GM13976 (cell line): ENCODE measurements at regions not wholly inside any gene's neighbourhood (a gene's known extent, or its start where the extent isn't known, plus 50 kb on each side); places are given as distances from the start of the nearest gene placed in this dataset.

ENCODE experiments used
- DNase-seq: peaks from one replicate; pipeline ENCODE4 v3.0.0; 2012; ENCODE audit warnings: low spot score
- in situ Hi-C: fragments of 300-500 bp; cut with MboI; formaldehyde crosslinking; loops from one replicate; pipeline ENCODE4 v1.12.0; 2022; ENCODE audit warnings: low sequenced_read_pairs, mixed read lengths, inconsistent platforms; ENCODE audit not compliant: unreplicated experiment
- TF ChIP-seq, protein P1 (sequence below): IDR thresholded peaks from 2 replicates; pipeline ENCODE4 v1.5.1; 2012; ENCODE audit warnings: borderline replicate concordance, mild to moderate bottlenecking; ENCODE audit not compliant: insufficient read depth; ENCODE audit errors: extremely low read depth, missing control alignments, control extremely low read depth

DNA sequence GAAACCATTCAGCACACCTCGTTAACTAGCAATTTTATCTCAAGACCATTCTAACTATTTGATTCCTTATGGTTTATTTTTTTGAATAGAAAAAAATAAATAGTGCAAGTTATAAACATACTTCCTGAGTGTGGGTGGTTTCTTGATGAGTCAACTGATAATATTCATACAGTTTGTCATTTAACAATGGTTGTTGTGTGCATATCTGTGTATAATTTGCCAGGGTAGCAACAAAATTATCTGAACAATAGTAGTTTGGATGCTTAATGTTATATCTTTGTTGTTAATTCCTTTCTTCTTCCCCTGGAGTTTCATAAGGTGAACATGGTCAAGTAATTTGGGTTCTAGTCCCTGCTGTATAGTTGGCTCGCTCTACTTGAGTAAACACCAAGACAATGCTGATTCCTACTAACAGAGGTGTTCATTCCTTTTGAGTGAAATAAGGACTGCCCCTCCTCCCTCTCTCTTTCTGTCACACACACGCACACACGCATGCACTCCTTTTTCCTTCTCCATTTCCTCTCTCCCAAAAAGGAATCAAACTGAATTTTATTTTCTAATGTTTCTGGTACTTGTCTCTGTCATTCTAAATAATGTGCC, 938.1 kb upstream of the EPHA7 start:
- in situ Hi-C loops, result no loop called here
- TF ChIP-seq, protein P1, sequence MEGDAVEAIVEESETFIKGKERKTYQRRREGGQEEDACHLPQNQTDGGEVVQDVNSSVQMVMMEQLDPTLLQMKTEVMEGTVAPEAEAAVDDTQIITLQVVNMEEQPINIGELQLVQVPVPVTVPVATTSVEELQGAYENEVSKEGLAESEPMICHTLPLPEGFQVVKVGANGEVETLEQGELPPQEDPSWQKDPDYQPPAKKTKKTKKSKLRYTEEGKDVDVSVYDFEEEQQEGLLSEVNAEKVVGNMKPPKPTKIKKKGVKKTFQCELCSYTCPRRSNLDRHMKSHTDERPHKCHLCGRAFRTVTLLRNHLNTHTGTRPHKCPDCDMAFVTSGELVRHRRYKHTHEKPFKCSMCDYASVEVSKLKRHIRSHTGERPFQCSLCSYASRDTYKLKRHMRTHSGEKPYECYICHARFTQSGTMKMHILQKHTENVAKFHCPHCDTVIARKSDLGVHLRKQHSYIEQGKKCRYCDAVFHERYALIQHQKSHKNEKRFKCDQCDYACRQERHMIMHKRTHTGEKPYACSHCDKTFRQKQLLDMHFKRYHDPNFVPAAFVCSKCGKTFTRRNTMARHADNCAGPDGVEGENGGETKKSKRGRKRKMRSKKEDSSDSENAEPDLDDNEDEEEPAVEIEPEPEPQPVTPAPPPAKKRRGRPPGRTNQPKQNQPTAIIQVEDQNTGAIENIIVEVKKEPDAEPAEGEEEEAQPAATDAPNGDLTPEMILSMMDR, result no peak

DNA sequence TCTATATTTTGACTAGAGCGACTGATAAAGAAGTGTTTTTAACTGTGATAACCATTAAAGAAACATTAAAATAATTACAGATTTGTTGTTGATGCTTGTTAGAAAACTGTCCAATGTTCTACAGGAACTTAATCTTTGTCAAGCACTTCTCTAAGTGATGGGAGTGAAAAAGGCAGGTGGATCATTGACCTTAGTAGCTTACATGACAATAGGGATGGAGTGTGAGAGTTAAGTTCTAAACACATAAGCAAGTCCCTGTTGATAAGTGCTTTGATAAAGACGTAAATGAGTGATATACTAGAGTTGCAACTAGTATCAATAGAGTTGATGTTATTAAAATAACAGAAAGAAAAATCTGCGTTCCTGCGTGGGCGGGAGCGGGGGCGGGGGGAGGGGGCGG, 931.5 kb upstream of the EPHA7 start:
- TF ChIP-seq, protein P1, result no peak
- in situ Hi-C loops, result no loop called here
- DNase-seq, result no peak

More for the DNA sequence above, 938.1 kb upstream of the EPHA7 start:
- no peak for DNase-seq

DNA sequence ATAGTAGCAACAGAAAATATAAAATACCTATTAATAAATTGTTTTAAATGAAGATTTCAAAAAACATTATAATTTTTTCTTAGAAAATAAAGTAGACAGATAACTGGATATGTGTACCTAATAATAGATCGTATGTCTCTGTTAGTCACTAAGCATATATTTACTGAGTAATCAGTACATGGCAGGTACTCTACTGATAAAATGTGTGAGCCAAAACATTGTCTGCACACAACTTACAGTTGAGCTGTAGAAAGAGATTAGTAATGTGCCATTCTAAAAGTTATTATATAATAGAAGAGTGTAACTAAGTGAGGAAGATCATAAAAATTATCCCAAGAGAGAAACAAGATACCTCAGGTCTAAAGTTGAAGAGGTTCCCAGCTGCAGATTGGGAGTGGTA, 929.9 kb upstream of the EPHA7 start:
- in situ Hi-C loops, result no loop called here
- DNase-seq, result no peak

DNA sequence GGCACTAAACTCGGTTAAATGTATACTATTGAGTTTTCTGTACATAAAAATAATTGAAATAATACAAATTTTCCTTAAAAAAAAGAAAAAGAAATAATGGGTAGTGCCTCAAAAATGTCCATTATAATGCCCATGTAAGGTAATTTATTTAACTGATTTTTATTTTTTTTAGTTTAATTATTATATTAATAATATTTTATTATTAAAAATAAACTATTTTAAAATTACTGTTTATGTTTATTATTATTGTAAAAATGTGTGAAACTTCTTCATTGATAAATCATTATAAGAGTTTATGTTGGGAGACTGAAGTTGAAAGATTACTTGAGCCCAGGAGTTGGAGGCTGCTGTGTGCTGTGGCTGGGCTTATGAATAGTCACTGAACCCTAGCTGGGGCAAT, 925.5 kb upstream of the EPHA7 start:
- in situ Hi-C loops, result no loop called here
- no peak for DNase-seq
- TF ChIP-seq, protein P1, result no peak

More for the DNA sequence above, 929.9 kb upstream of the EPHA7 start:
- TF ChIP-seq, protein P1, result no peak

DNA sequence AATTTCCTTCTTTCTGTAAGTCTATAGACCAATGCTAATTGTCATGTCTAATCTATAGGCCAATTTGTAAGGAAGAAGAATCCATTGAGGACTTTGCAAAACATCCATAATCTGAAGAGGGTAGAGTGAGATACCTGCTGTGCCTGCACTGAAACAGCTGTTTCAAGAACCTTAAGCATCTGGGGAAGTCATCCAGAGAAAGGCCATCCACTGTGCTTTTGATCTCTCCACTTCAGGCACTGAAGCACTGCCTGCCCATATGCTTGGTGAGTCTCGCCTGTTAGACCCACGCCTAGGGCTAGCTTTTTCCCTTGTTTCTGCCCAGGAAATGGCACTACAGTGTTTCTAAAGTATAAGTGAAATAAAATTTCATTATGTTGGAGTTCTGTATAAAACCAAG, 921.8 kb upstream of the EPHA7 start:
- no peak for DNase-seq
- in situ Hi-C loops, result no loop called here
- TF ChIP-seq, protein P1, result no peak

DNA sequence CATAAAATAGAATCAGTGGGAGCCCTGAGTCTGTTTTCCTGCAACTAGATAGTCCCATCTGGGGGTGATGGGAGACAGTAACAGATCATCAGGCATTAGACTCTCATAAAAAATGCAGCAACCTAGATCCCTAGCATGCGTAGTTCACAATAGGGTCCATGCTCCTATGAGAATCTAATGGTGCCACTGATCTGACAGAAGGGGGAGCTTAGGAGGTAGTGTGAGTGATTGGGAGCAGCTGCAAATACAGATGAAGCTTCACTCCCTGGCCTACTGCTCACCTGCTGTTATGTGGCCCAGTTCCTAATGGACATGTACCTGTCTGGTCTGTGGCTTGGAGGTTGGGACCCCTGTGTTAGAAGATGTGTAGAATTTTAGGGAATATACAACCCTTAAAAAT, 904.5 kb upstream of the EPHA7 start:
- DNase-seq, result no peak
- in situ Hi-C loops, result no loop called here
- TF ChIP-seq, protein P1, result peak; percentile 8
